GM18907 (cell line): ENCODE measurements at regions not wholly inside any gene's neighbourhood (a gene's known extent, or its start where the extent isn't known, plus 50 kb on each side); places are given as distances from the start of the nearest gene placed in this dataset.
"Not testable (repeated sequence)": the region's sequence is repeated elsewhere in the genome, so short reads cannot be mapped to it uniquely, and the experiment has no call there.

Experiments
- ATAC-seq: cut with Tn5 transposase; IDR thresholded peaks from one replicate; pipeline ENCODE4 v1.9.1; 2021; ENCODE audit warnings: mild to moderate bottlenecking, moderate library complexity; ENCODE audit not compliant: unreplicated experiment

GRCh38 chr14:40309124-40309523, 876.9 kb upstream of the FBXO33 start:
- ATAC-seq = no peak

GRCh38 chr14:40308240-40308639, 876.0 kb upstream of the FBXO33 start:
- no peak for ATAC-seq

GRCh38 chr14:40296821-40297220, 864.6 kb upstream of the FBXO33 start:
- ATAC-seq = no peak

- ATAC-seq = no peak
These were observed 860.4 kb upstream of the FBXO33 start for GRCh38 chr14:40292664-40293063.

GRCh38 chr14:40282196-40282595, 850.0 kb upstream of the FBXO33 start:
- ATAC-seq = no peak

- ATAC-seq = no peak
These were observed 848.4 kb upstream of the FBXO33 start for GRCh38 chr14:40280652-40281051.

- no peak for ATAC-seq
These were observed 841.2 kb upstream of the FBXO33 start for GRCh38 chr14:40273417-40273816.

GRCh38 chr14:40271480-40271879, 839.2 kb upstream of the FBXO33 start:
- ATAC-seq = no peak

GRCh38 chr14:40269436-40269835, 837.2 kb upstream of the FBXO33 start:
- no peak for ATAC-seq

- ATAC-seq = no peak
These were observed 836.0 kb upstream of the FBXO33 start for GRCh38 chr14:40268236-40268635.

GRCh38 chr14:40265096-40265495, 832.9 kb upstream of the FBXO33 start:
- no peak for ATAC-seq

GRCh38 chr14:40252817-40253447, 820.7 kb upstream of the FBXO33 start:
- no peak for ATAC-seq

GRCh38 chr14:40248671-40249070, 816.4 kb upstream of the FBXO33 start:
- ATAC-seq = no peak

GRCh38 chr14:40240245-40240859, 808.1 kb upstream of the FBXO33 start:
- ATAC-seq = no peak

- no peak for ATAC-seq
These were observed 800.1 kb upstream of the FBXO33 start for GRCh38 chr14:40232302-40232701.

GRCh38 chr14:40229676-40230075, 797.4 kb upstream of the FBXO33 start:
- ATAC-seq = no peak

- no peak for ATAC-seq
These were observed 790.8 kb upstream of the FBXO33 start for GRCh38 chr14:40222996-40223395.

- ATAC-seq = no peak
These were observed 789.2 kb upstream of the FBXO33 start for GRCh38 chr14:40221428-40221827.

- ATAC-seq = no peak
These were observed 786.8 kb upstream of the FBXO33 start for GRCh38 chr14:40219032-40219431.

- no peak for ATAC-seq
These were observed 786.2 kb upstream of the FBXO33 start for GRCh38 chr14:40218282-40218941.

GRCh38 chr14:40216976-40217375, 784.7 kb upstream of the FBXO33 start:
- ATAC-seq = no peak

GRCh38 chr14:40216408-40216807, 784.2 kb upstream of the FBXO33 start:
- ATAC-seq = not testable (repeated sequence)
